Vagina (tissue), 2 donors: ENCODE measurements at regions not wholly inside any gene's neighbourhood (a gene's known extent, or its start where the extent isn't known, plus 50 kb on each side); places are given as distances from the start of the nearest gene placed in this dataset.

ENCODE experiments used
- POLR2A ChIP-seq, 2 donors: fragments of 450-650 bp; IDR thresholded peaks; one replicate each; pipeline ENCODE4 v1.6.1; 2017; ENCODE audit warnings: antibody characterized with exemption in 2 of 2, mild to moderate bottlenecking in 2 of 2, moderate library complexity in 2 of 2
- TF ChIP-seq, protein P1 (sequence below), 3 experiments: fragments of 450-650 bp in 2 of 3; fragments of 200-600 bp in 1 of 3; sonication (generic) in 1 of 3; IDR thresholded peaks; one replicate each; pipeline ENCODE4 v1.5.1; 2017 to 2019; ENCODE audit warnings: antibody characterized with exemption in 3 of 3, mild to moderate bottlenecking in 2 of 3, moderate library complexity in 2 of 3

DNA sequence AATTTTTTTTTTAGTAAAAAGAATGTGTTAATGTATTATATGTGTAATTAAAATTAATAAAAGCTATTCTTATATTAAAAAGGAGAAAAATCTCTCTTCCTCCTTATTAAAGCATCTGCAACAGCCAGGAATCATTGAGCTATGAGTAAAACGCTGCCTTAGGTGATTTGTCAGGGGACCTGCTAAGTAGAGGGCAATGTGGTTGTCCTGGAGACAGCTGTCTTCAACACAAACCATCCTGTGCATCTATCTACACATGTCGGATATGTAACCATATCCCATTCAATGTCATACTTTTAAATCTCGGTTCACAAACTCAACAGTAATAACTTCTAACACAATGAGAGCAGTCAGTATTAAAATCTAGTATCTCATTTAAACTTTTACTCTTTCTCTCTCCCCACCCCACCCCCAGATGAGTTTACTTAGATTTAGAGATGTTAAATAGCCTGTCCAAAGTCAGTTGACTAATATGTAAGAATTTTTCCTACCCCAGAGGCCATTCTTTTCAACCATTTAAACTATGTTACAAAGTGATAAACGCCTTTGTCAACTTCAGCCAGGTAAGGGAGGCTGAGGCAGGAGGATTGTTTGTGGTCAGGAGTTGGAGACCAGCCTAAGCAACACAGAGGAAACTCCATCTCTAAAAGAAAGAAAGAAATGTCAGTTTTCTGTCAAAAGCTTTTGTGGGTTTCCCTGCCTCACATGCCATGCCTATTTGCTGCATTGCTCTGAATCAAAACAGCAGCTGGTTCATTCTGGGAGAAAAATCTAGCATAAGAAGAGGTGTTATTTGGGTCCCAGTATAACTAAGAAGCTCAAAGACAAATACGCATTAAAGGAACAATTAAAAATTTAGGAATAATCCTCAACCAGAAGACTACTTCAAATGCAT, 413.7 kb upstream of the CCDC196 start:
- no peak for TF ChIP-seq POLR2A (IDR thresholded peaks at IDR 0.05)
- TF ChIP-seq, protein P1, sequence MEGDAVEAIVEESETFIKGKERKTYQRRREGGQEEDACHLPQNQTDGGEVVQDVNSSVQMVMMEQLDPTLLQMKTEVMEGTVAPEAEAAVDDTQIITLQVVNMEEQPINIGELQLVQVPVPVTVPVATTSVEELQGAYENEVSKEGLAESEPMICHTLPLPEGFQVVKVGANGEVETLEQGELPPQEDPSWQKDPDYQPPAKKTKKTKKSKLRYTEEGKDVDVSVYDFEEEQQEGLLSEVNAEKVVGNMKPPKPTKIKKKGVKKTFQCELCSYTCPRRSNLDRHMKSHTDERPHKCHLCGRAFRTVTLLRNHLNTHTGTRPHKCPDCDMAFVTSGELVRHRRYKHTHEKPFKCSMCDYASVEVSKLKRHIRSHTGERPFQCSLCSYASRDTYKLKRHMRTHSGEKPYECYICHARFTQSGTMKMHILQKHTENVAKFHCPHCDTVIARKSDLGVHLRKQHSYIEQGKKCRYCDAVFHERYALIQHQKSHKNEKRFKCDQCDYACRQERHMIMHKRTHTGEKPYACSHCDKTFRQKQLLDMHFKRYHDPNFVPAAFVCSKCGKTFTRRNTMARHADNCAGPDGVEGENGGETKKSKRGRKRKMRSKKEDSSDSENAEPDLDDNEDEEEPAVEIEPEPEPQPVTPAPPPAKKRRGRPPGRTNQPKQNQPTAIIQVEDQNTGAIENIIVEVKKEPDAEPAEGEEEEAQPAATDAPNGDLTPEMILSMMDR (IDR thresholded peaks at IDR 0.05), result no peak
